ENCODE measurements at regions not wholly inside any gene's neighbourhood (a gene's known extent, or its start where the extent isn't known, plus 50 kb on each side); places are given as distances from the start of the nearest gene placed in this dataset.

DNA sequence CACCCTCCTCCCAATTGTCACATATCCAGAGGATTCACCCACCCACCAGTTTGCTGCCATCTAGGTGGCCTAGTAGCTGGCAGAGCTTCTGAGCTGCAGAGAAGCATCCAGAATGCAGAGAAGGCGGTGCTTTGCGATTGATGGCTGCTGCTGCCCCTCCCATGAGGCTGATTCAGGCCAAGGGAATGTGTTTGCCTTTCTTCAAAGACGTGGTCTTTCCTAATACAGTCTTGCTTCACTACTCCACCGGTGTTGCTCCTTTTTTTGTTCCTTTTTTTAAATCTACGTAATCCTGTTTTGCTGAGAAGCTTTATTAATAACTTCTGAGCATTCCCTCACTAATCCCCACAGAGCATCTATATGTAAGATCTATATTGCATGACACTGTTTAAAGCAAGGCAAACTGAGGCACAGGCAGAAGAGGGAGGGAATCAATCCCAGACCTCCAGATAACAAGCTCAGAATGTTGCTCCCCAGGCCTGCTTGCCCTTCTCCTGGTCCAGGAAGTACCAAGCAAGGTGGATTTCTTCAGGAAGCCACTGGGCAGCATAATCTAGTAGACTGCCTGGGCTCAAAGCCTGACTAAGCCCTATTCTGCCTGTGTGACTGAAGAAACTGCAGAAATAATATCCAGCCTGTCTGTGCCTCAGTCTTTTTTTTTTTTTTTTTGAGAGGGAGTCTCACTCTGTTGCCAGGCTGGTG, 275.5 kb upstream of the FMN2 start:
- ATAC-seq, result peak; percentile 40
- Histone ChIP-seq H3K4me1 (no peaks in the 10 kb centered on the region), H3K27me3 (no peaks in the 10 kb centered on the region), H3K27ac (no peak overlapping the region), H3K9me3 (no peaks in the 10 kb centered on the region), H3K4me3 (no peak overlapping the region), H3K36me3 (replicated peaks in 1 of 2; ENCODE audit: insufficient read depth in 1 of 2, low read depth in 2 of 2) (no peaks in the 10 kb centered on the region)
- DNase-seq, result peak; percentile 22 to 49 (median 38)
- TF ChIP-seq CTCF (IDR thresholded peaks at IDR 0.05), result no peak
- no peak for TF ChIP-seq POLR2A (IDR thresholded peaks at IDR 0.05)
- intact Hi-C loops (cut with DNase I), result no loop called here
- WGBS, 2 donors, result 49 to 56% methylated on average over 5 of the region's 5 CpGs

- Histone ChIP-seq H3K27me3 (no peaks in the 10 kb centered on the region), H3K4me1 (no peaks in the 10 kb centered on the region), H3K4me3 (no peak overlapping the region), H3K36me3 (replicated peaks in 1 of 2; ENCODE audit: insufficient read depth in 1 of 2, low read depth in 2 of 2) (no peaks in the 10 kb centered on the region), H3K27ac (no peak overlapping the region), H3K9me3 (no peaks in the 10 kb centered on the region)
- intact Hi-C loops (cut with DNase I), result no loop called here
- 77 to 90% methylated on average over 1 of the region's 1 CpG for WGBS, 2 donors
- ATAC-seq, result no peak
- DNase-seq, result no peak
- no peak for TF ChIP-seq CTCF (IDR thresholded peaks at IDR 0.05)
- no peak for TF ChIP-seq POLR2A (IDR thresholded peaks at IDR 0.05)
Measured at GRCh38 chr1:239817276-239817675, 274.4 kb upstream of the FMN2 start.

DNA sequence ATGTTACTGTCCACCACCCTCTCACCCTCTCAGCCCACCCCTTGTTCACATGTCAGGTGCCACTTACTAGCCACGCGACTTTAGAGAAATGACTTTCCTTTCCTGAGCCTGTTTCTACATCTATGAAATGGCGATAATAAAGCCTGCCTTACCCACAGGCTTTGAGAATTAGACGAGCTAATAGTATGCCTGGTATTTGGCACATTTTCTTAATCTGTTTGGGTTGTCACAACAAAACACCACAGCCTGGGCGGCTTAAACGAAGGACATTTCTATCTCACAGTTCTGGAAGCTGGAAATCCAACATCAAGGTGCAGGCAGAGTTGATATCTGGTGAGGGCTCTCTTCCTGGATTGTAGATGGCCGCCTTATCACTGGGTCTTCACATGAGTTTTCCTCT, 273.9 kb upstream of the FMN2 start:
- ATAC-seq (no peak), DNase-seq (no peak)
- Histone ChIP-seq H3K4me3 (no peak overlapping the region), H3K9me3 (no peaks in the 10 kb centered on the region), H3K27me3 (no peaks in the 10 kb centered on the region), H3K27ac (no peak overlapping the region), H3K4me1 (no peaks in the 10 kb centered on the region), H3K36me3 (replicated peaks in 1 of 2; ENCODE audit: insufficient read depth in 1 of 2, low read depth in 2 of 2) (no peaks in the 10 kb centered on the region)
- intact Hi-C loops (cut with DNase I), result no loop called here
- no peak for TF ChIP-seq POLR2A (IDR thresholded peaks at IDR 0.05)
- TF ChIP-seq CTCF (IDR thresholded peaks at IDR 0.05), result no peak
- 82 to 93% methylated on average over 7 of the region's 7 CpGs for WGBS, 2 donors

DNA sequence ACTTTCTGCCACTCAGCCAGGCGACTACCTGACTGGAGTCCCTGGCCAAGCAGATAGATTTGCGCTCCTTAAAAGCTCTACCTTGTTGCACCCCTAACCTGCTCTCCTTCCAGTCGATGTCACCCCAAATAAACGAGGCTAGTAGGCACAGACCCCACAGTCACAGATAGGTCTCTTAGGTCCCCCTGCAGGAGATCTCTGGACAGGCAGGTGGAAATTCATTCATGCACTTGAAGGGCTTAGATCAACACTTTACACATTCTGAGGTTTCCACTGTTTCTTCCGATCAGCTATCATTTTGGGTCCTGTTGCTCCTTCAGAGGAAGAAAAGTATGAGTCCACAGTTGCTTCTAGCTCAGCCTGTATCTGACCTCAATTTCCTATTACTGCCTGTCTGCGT, 272.6 kb upstream of the FMN2 start:
- Histone ChIP-seq H3K9me3 (no peaks in the 10 kb centered on the region), H3K27me3 (no peaks in the 10 kb centered on the region), H3K4me1 (no peaks in the 10 kb centered on the region), H3K4me3 (no peak overlapping the region), H3K27ac (no peak overlapping the region), H3K36me3 (replicated peaks in 1 of 2; ENCODE audit: insufficient read depth in 1 of 2, low read depth in 2 of 2) (no peaks in the 10 kb centered on the region)
- DNase-seq, result no peak
- ATAC-seq, result no peak
- WGBS, 2 donors, result 81 to 82% methylated on average over 6 of the region's 6 CpGs
- TF ChIP-seq CTCF (IDR thresholded peaks at IDR 0.05) (no peak), POLR2A (IDR thresholded peaks at IDR 0.05) (no peak)
- intact Hi-C loops (cut with DNase I), result no loop called here

GRCh38 chr1:239819756-239820250, 271.9 kb upstream of the FMN2 start:
- Histone ChIP-seq H3K36me3 (replicated peaks in 1 of 2; ENCODE audit: insufficient read depth in 1 of 2, low read depth in 2 of 2) (no peaks in the 10 kb centered on the region), H3K9me3 (no peaks in the 10 kb centered on the region), H3K27me3 (no peaks in the 10 kb centered on the region), H3K27ac (no peak overlapping the region), H3K4me1 (no peaks in the 10 kb centered on the region), H3K4me3 (no peak overlapping the region)
- no peak for TF ChIP-seq CTCF (IDR thresholded peaks at IDR 0.05)
- TF ChIP-seq POLR2A (IDR thresholded peaks at IDR 0.05), result no peak
- ATAC-seq (no peak), DNase-seq (no peak)
- intact Hi-C loops (cut with DNase I), result no loop called here
- WGBS, 2 donors, result 66 to 84% methylated on average over 10 of the region's 10 CpGs
